PC-3 (cell line): ENCODE measurements at regions not wholly inside any gene's neighbourhood (a gene's known extent, or its start where the extent isn't known, plus 50 kb on each side); places are given as distances from the start of the nearest gene placed in this dataset.

Source experiments
- CTCF ChIP-seq: fragments of 300-600 bp; sonication (generic); conservative IDR thresholded peaks from 2 replicates; pipeline ENCODE4 v1.5.1; 2017; ENCODE audit warnings: antibody characterized with exemption, low read depth, mild to moderate bottlenecking, low read length
- EZH2 ChIP-seq: fragments of 300-600 bp; sonication (generic); IDR thresholded peaks from one replicate; pipeline ENCODE4 v1.6.1; 2017; ENCODE audit warnings: antibody characterized with exemption, mild to moderate bottlenecking, low read length; ENCODE audit not compliant: unreplicated experiment

GRCh38 chr5:34496701-34497469 is 159.2 kb upstream of the RAI14 start:
- TF ChIP-seq EZH2, result no peak
- no peak for TF ChIP-seq CTCF
